ENCODE measurements at regions not wholly inside any gene's neighbourhood (a gene's known extent, or its start where the extent isn't known, plus 50 kb on each side); places are given as distances from the start of the nearest gene placed in this dataset.

GRCh38 chr3:144282313-144282712 lies 310.7 kb downstream of the DIPK2A start:
- Histone ChIP-seq H3K36me3 (no peaks in the 10 kb centered on the region), H3K9me3 (no peaks in the 10 kb centered on the region), H3K4me3 (no peak overlapping the region), H3K27me3 (no peaks in the 10 kb centered on the region), H3K4me1 (no peaks in the 10 kb centered on the region), H3K27ac (no peak overlapping the region)
- TF ChIP-seq CTCF (IDR thresholded peaks at IDR 0.05) (no peak), POLR2A (IDR thresholded peaks at IDR 0.05) (no peak), POLR2AphosphoS5 (IDR thresholded peaks at IDR 0.05) (no peak)
- no peak for DNase-seq (ENCODE audit: low spot score in 2 of 2)
- intact Hi-C loops (cut with DNase I; ENCODE audit: low total_unique reads): loop anchor here (5.0 kb wide), 1 partner anchor 165 kb away; no protein-coding TSS in a partner anchor

- H3K9me3 ChIP-seq: no peaks in the 10 kb centered on the region
- TF ChIP-seq POLR2AphosphoS5 (IDR thresholded peaks at IDR 0.05): no peak
- TF ChIP-seq POLR2A (IDR thresholded peaks at IDR 0.05): no peak
- no peak for TF ChIP-seq CTCF (IDR thresholded peaks at IDR 0.05)
- H3K4me1 ChIP-seq: no peaks in the 10 kb centered on the region
- no peaks in the 10 kb centered on the region for H3K27me3 ChIP-seq
- no peak for DNase-seq (ENCODE audit: low spot score in 2 of 2)
- H3K4me3 ChIP-seq: no peak overlapping the region
- intact Hi-C loops (cut with DNase I; ENCODE audit: low total_unique reads): no loop called here
- H3K36me3 ChIP-seq: no peaks in the 10 kb centered on the region
- H3K27ac ChIP-seq: no peak overlapping the region
Observed at GRCh38 chr3:144286235-144286910, 314.8 kb downstream of the DIPK2A start.

GRCh38 chr3:144287001-144287400 lies 315.4 kb downstream of the DIPK2A start:
- DNase-seq (ENCODE audit: low spot score in 2 of 2): no peak
- H3K4me3 ChIP-seq: no peak overlapping the region

GRCh38 chr3:144289057-144289456 lies 317.4 kb downstream of the DIPK2A start:
- intact Hi-C loops (cut with DNase I; ENCODE audit: low total_unique reads): no loop called here
- no peak overlapping the region for H3K27ac ChIP-seq
- no peaks in the 10 kb centered on the region for H3K36me3 ChIP-seq
- no peaks in the 10 kb centered on the region for H3K4me1 ChIP-seq
- H3K4me3 ChIP-seq: no peak overlapping the region
- no peaks in the 10 kb centered on the region for H3K27me3 ChIP-seq
- peaks cover 0 to 4% of the 10 kb centered on the region in 2 donors for H3K9me3 ChIP-seq
- TF ChIP-seq POLR2A (IDR thresholded peaks at IDR 0.05) (no peak), POLR2AphosphoS5 (IDR thresholded peaks at IDR 0.05) (no peak), CTCF (IDR thresholded peaks at IDR 0.05) (no peak)
- DNase-seq (ENCODE audit: low spot score in 2 of 2): no peak

More at GRCh38 chr3:144287001-144287400, 315.4 kb downstream of the DIPK2A start:
- H3K27me3 ChIP-seq: no peaks in the 10 kb centered on the region
- no peaks in the 10 kb centered on the region for H3K36me3 ChIP-seq
- TF ChIP-seq POLR2A (IDR thresholded peaks at IDR 0.05): no peak
- TF ChIP-seq CTCF (IDR thresholded peaks at IDR 0.05): no peak
- TF ChIP-seq POLR2AphosphoS5 (IDR thresholded peaks at IDR 0.05): no peak
- H3K27ac ChIP-seq: no peak overlapping the region
- intact Hi-C loops (cut with DNase I; ENCODE audit: low total_unique reads): no loop called here
- no peaks in the 10 kb centered on the region for H3K4me1 ChIP-seq
- peaks cover 0 to 3% of the 10 kb centered on the region in 2 donors for H3K9me3 ChIP-seq

GRCh38 chr3:144294659-144295538 lies 323.3 kb downstream of the DIPK2A start:
- Histone ChIP-seq H3K27ac (no peak overlapping the region), H3K4me1 (no peaks in the 10 kb centered on the region), H3K9me3 (peaks cover 0 to 4% of the 10 kb centered on the region in 2 donors), H3K27me3 (no peaks in the 10 kb centered on the region), H3K4me3 (no peak overlapping the region), H3K36me3 (no peaks in the 10 kb centered on the region)
- no peak for TF ChIP-seq CTCF (IDR thresholded peaks at IDR 0.05)
- TF ChIP-seq POLR2A (IDR thresholded peaks at IDR 0.05): no peak
- no peak for TF ChIP-seq POLR2AphosphoS5 (IDR thresholded peaks at IDR 0.05)
- intact Hi-C loops (cut with DNase I; ENCODE audit: low total_unique reads): no loop called here
- DNase-seq (ENCODE audit: low spot score in 2 of 2): no peak

Data from breast epithelium (tissue), 4 donors.